Stomach (tissue), 8 donors: ENCODE measurements at regions not wholly inside any gene's neighbourhood (a gene's known extent, or its start where the extent isn't known, plus 50 kb on each side); places are given as distances from the start of the nearest gene placed in this dataset.

Experiments used
- DNase-seq, 2 donors: peaks; one replicate each; pipeline versions ENCODE4 v3.0.0 to v3.0.0-alpha.2; 2013 to 2019
- H3K27ac ChIP-seq, 5 donors: fragments of 200-600 bp in 4 of 5; sonication (generic) in 4 of 5; one replicate each; pipeline ENCODE4 v1.5.1; 2013 to 2019; ENCODE audit warnings: mild to moderate bottlenecking in 1 of 5, moderate library complexity in 1 of 5
- H3K27me3 ChIP-seq, 3 donors: fragments of 200-600 bp; sonication (generic); one replicate each; pipeline ENCODE4 v1.5.1; 2017 to 2019; ENCODE audit warnings: mixed run types in 1 of 3
- H3K36me3 ChIP-seq, 4 donors: fragments of 200-600 bp; sonication (generic); 1 replicate in 3 of 4; 2 replicates in 1 of 4; pipeline ENCODE4 v1.5.1; 2016 to 2019
- H3K4me1 ChIP-seq, 4 donors: fragments of 200-600 bp; sonication (generic); one replicate each; pipeline ENCODE4 v1.5.1; 2016 to 2019
- H3K4me3 ChIP-seq, 4 donors: fragments of 200-600 bp; sonication (generic) in 3 of 4; one replicate each; pipeline ENCODE4 v1.5.1; 2016 to 2019; ENCODE audit warnings: mild to moderate bottlenecking in 1 of 4
- H3K9me3 ChIP-seq, 4 donors: fragments of 200-600 bp; sonication (generic); one replicate each; pipeline ENCODE4 v1.5.1; 2016 to 2019
- CTCF ChIP-seq, 7 experiments: fragments of 450-650 bp in 4 of 7; fragments of 200-600 bp in 3 of 7; sonication (generic) in 3 of 7; IDR thresholded peaks; one replicate each; pipeline ENCODE4 v1.5.1; 2016 to 2019; ENCODE audit warnings: antibody characterized with exemption in 7 of 7, control low read depth in 2 of 7, mild to moderate bottlenecking in 1 of 7
- EP300 ChIP-seq: sonication (generic); formaldehyde crosslinking; IDR thresholded peaks from one replicate; pipeline ENCODE4 v1.6.1; 2017; ENCODE audit warnings: antibody characterized with exemption
- POLR2A ChIP-seq, 4 donors: fragments of 450-650 bp; IDR thresholded peaks; one replicate each; pipeline ENCODE4 v1.6.1; 2016; ENCODE audit warnings: antibody characterized with exemption in 4 of 4, control low read depth in 2 of 4, mild to moderate bottlenecking in 1 of 4, moderate library complexity in 1 of 4
- POLR2AphosphoS5 ChIP-seq, 3 donors: sonication (generic); formaldehyde crosslinking; IDR thresholded peaks; one replicate each; pipeline ENCODE4 v1.6.1; 2016; ENCODE audit warnings: antibody characterized with exemption in 3 of 3
- WGBS, 5 donors: extraction: QIAGEN DNeasy Blood & Tissue Kit in 3 of 5; methylation state at CpG; one replicate each; pipeline versions ENCODE4 v1.1.5 to v1.1.7; 2013 to 2018; 5-methylcytosine and 5-hydroxymethylcytosine counted together
- intact Hi-C: fragments of 100-400 bp; cut with DNase I; formaldehyde crosslinking; loops from one replicate; pipeline ENCODE4 v1.15.1; 2023; ENCODE audit warnings: low total_unique reads
- donor health status: healthy with polysubstance abuse.
- donor health status: Bipolar disorder and iron deficiency.
- donor health status: healthy.

- H3K4me3 ChIP-seq = no peak overlapping the region
- DNase-seq = peak; percentile 26 to 74
- WGBS, 5 donors = 19 to 33% (median 25%) methylated on average over 5 of the region's 5 CpGs
Measured at GRCh38 chr9:7656636-7657035, 142.9 kb downstream of the DMAC1 start.

DNA sequence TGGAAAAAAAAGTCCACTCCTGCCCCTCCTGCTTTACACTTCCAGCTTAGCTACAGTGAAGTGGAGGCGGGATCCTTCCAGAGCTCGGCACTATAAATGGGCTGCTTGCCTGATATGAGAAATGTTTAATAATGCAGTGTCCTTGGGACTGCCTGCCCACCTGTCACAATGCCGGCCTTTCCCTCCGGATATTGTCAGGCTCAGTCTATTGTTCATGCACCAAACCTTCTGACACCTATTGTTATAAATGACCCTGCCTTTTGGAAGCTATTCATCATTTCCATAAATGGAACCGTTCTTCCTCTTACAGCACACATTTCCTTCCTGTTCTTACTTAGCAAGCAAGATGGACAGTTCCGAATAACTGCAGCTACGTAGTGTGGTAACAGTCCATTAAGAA is 146.3 kb downstream of the DMAC1 start:
- intact Hi-C loops = no loop called here
- 35 to 48% (median 38%) methylated on average over 7 of the region's 7 CpGs for WGBS, 5 donors
- no peaks in the 10 kb centered on the region for H3K36me3 ChIP-seq
- no peak overlapping the region for H3K4me3 ChIP-seq
- H3K27ac ChIP-seq = no peak overlapping the region
- peaks cover 0 to 15% (median 4%) of the 10 kb centered on the region in 4 donors for H3K4me1 ChIP-seq
- H3K27me3 ChIP-seq = no peaks in the 10 kb centered on the region
- TF ChIP-seq EP300 (no peak), POLR2A (IDR thresholded peaks at IDR 0.05) (no peak), POLR2AphosphoS5 (IDR thresholded peaks at IDR 0.05) (no peak), CTCF (IDR thresholded peaks at IDR 0.05) (no peak)
- no peaks in the 10 kb centered on the region for H3K9me3 ChIP-seq
- DNase-seq = peak in 1 of 2 donors; percentile 36

More at GRCh38 chr9:7656636-7657035, 142.9 kb downstream of the DMAC1 start:
- no peaks in the 10 kb centered on the region for H3K9me3 ChIP-seq
- peaks cover 0 to 15% (median 4%) of the 10 kb centered on the region in 4 donors for H3K4me1 ChIP-seq
- TF ChIP-seq POLR2A (IDR thresholded peaks at IDR 0.05) (no peak), CTCF (IDR thresholded peaks at IDR 0.05) (no peak), EP300 (no peak), POLR2AphosphoS5 (IDR thresholded peaks at IDR 0.05) (peak in 1 of 3 donors; percentile 15)
- intact Hi-C loops = no loop called here
- no peaks in the 10 kb centered on the region for H3K36me3 ChIP-seq
- H3K27me3 ChIP-seq = no peaks in the 10 kb centered on the region
- H3K27ac ChIP-seq = no peak overlapping the region

GRCh38 chr9:7640231-7640630 is 159.3 kb downstream of the DMAC1 start:
- Histone ChIP-seq H3K4me1 (no peaks in the 10 kb centered on the region), H3K9me3 (no peaks in the 10 kb centered on the region), H3K27me3 (no peaks in the 10 kb centered on the region), H3K4me3 (no peak overlapping the region), H3K36me3 (no peaks in the 10 kb centered on the region), H3K27ac (no peak overlapping the region)
- intact Hi-C loops = no loop called here
- DNase-seq = peak in 1 of 2 donors; percentile 46
- TF ChIP-seq CTCF (IDR thresholded peaks at IDR 0.05) = no peak
- no peak for TF ChIP-seq POLR2A (IDR thresholded peaks at IDR 0.05)
- no peak for TF ChIP-seq POLR2AphosphoS5 (IDR thresholded peaks at IDR 0.05)
- TF ChIP-seq EP300 = no peak

- Histone ChIP-seq H3K4me1 (no peaks in the 10 kb centered on the region), H3K36me3 (no peaks in the 10 kb centered on the region), H3K27me3 (no peaks in the 10 kb centered on the region), H3K4me3 (no peak overlapping the region), H3K27ac (no peak overlapping the region), H3K9me3 (no peaks in the 10 kb centered on the region)
- DNase-seq = no peak
- 50 to 90% (median 81%) methylated on average over 1 of the region's 1 CpG for WGBS, 5 donors
- intact Hi-C loops = no loop called here
- TF ChIP-seq POLR2A (IDR thresholded peaks at IDR 0.05) = no peak
- TF ChIP-seq EP300 = no peak
- TF ChIP-seq POLR2AphosphoS5 (IDR thresholded peaks at IDR 0.05) = no peak
- TF ChIP-seq CTCF (IDR thresholded peaks at IDR 0.05) = no peak
Measured at GRCh38 chr9:7639471-7639870, 160.1 kb downstream of the DMAC1 start.
